Panc1 (cell line): ENCODE measurements at regions not wholly inside any gene's neighbourhood (a gene's known extent, or its start where the extent isn't known, plus 50 kb on each side); places are given as distances from the start of the nearest gene placed in this dataset.

ENCODE experiments used
- ATAC-seq: fragments of 200-7000 bp; cut with Tn5 transposase; 2 replicates; pipeline ENCODE4 v1.9.1; 2020; ENCODE audit warnings: mild to moderate bottlenecking, moderate library complexity
- BruUV-seq: library from RNA; stranded (reverse); fragments of 400-500 nt; replicated peaks from 2 replicates; lab custom pipeline; 2021; lab: Mats Ljungman, UMichigan
- CTCF ChIA-PET: fragments of 300-600 bp; sonication (Branson Sonifier 250); formaldehyde crosslinking; loops from one replicate; lab custom pipeline; 2022; ENCODE audit warnings: antibody characterized with exemption; lab: Charles Lee
- POLR2A ChIA-PET: fragments of 300-600 bp; sonication (Branson Sonifier 250); formaldehyde crosslinking; loops from one replicate; lab custom pipeline; 2022; ENCODE audit warnings: antibody characterized with exemption; lab: Charles Lee
- DNase-seq: peaks from one replicate; pipeline ENCODE4 v3.0.0-alpha.2; 2010; ENCODE audit warnings: low read depth, low spot score
- H3K27ac ChIP-seq: 2 replicates; pipeline ENCODE4 v1.5.1; 2011; ENCODE audit warnings: mild to moderate bottlenecking, low read length, inconsistent platforms
- H3K27me3 ChIP-seq: fragments of 200-500 bp; sonication (Bioruptor generic); 2 replicates; pipeline ENCODE4 v1.6.0; 2014; ENCODE audit warnings: low read length, inconsistent platforms; ENCODE audit not compliant: control insufficient read depth, insufficient read depth
- H3K36me3 ChIP-seq: fragments of 200-500 bp; sonication (Bioruptor generic); 2 replicates; pipeline ENCODE4 v1.5.1; 2014; ENCODE audit warnings: inconsistent platforms, mild to moderate bottlenecking, low read length, moderate library complexity; ENCODE audit not compliant: control insufficient read depth, insufficient read depth
- H3K4me1 ChIP-seq: 2 replicates; pipeline ENCODE4 v1.5.1; 2011; ENCODE audit warnings: inconsistent platforms, mild to moderate bottlenecking, low read length, moderate library complexity; ENCODE audit not compliant: control insufficient read depth, insufficient read depth
- H3K4me3 ChIP-seq, 2 experiments: 2 replicates each; pipeline ENCODE4 v1.5.1; 2011 to 2012; ENCODE audit warnings: low read depth in 2 of 2, low read length in 2 of 2, mild to moderate bottlenecking in 2 of 2, inconsistent platforms in 1 of 2, moderate library complexity in 1 of 2
- H3K9me3 ChIP-seq: fragments of 200-500 bp; sonication (Bioruptor generic); 2 replicates; pipeline ENCODE4 v1.5.1; 2014; ENCODE audit warnings: low read depth, mild to moderate bottlenecking, inconsistent platforms, low read length, moderate library complexity; ENCODE audit not compliant: control insufficient read depth, insufficient read depth
- CTCF ChIP-seq: fragments of 450-650 bp; IDR thresholded peaks from 2 replicates; pipeline ENCODE4 v1.5.1; 2017; ENCODE audit warnings: mild to moderate bottlenecking
- POLR2AphosphoS5 ChIP-seq: IDR thresholded peaks from 2 replicates; pipeline ENCODE4 v1.6.1; 2012; ENCODE audit warnings: mild to moderate bottlenecking, low read depth, low read length, moderate library complexity
- REST ChIP-seq, 2 experiments: IDR thresholded peaks; 2 replicates each; pipeline ENCODE4 v1.6.1; 2011 to 2012; ENCODE audit warnings: low read depth in 2 of 2, control low read depth in 1 of 2, low read length in 1 of 2, mild to moderate bottlenecking in 1 of 2, moderate library complexity in 1 of 2; ENCODE audit not compliant: insufficient read depth in 1 of 2
- SIN3A ChIP-seq: IDR thresholded peaks from 2 replicates; pipeline ENCODE4 v1.6.1; 2012; ENCODE audit warnings: low read depth, mild to moderate bottlenecking, low read length, moderate library complexity, borderline replicate concordance; ENCODE audit not compliant: insufficient read depth
- TCF7L2 ChIP-seq: IDR thresholded peaks from 2 replicates; pipeline ENCODE4 v1.6.1; 2011; ENCODE audit warnings: mild to moderate bottlenecking, low read depth, low read length, inconsistent platforms
- in situ Hi-C: cut with HindIII; loops from 2 replicates; pipeline ENCODE4 v1.10.0; 2016; ENCODE audit warnings: low sequenced_read_pairs, low pct_unique_long_range_greater_than_20kb
- intact Hi-C: fragments of 100-400 bp; cut with micrococcal nuclease; formaldehyde crosslinking; loops from one replicate; pipeline ENCODE4 v1.10.0; 2022; ENCODE audit not compliant: unreplicated experiment

GRCh38 chr7:124552217-124552616, 213.4 kb downstream of the GPR37 start:
- no peak for ATAC-seq
- no peak for DNase-seq
- intact Hi-C loops (no loop called here), in situ Hi-C loops (no loop called here)
- ChIA-PET POLR2A (no interaction called here), CTCF (no interaction called here)
- H3K27me3 ChIP-seq = no peaks in the 10 kb centered on the region
- H3K36me3 ChIP-seq = no peaks in the 10 kb centered on the region
- H3K27ac ChIP-seq = no peak overlapping the region
- BruUV-seq = no TSS peak
- H3K4me3 ChIP-seq = no peak overlapping the region
- H3K4me1 ChIP-seq = no peaks in the 10 kb centered on the region
- no peaks in the 10 kb centered on the region for H3K9me3 ChIP-seq
- TF ChIP-seq SIN3A (no peak), TCF7L2 (no peak), REST (IDR thresholded peaks at IDR 0.05; ENCODE audit: insufficient read depth in 1 of 2, low read depth in 2 of 2, low read length in 1 of 2) (no peak)

GRCh38 chr7:124550036-124550435, 215.6 kb downstream of the GPR37 start:
- no peaks in the 10 kb centered on the region for H3K27me3 ChIP-seq
- ChIA-PET CTCF (no interaction called here), POLR2A (no interaction called here)
- H3K36me3 ChIP-seq = no peaks in the 10 kb centered on the region
- H3K4me3 ChIP-seq = no peak overlapping the region
- intact Hi-C loops = no loop called here
- no TSS peak for BruUV-seq
- H3K27ac ChIP-seq = no peak overlapping the region
- TF ChIP-seq CTCF (no peak), TCF7L2 (no peak), POLR2AphosphoS5 (no peak)
- no peaks in the 10 kb centered on the region for H3K4me1 ChIP-seq
- H3K9me3 ChIP-seq = no peaks in the 10 kb centered on the region
- DNase-seq (no peak), ATAC-seq (no peak)
- in situ Hi-C loops = no loop called here

GRCh38 chr7:124542476-124542875, 223.1 kb downstream of the GPR37 start:
- CTCF ChIA-PET = no interaction called here
- no TSS peak for BruUV-seq
- H3K4me1 ChIP-seq = no peaks in the 10 kb centered on the region
- POLR2A ChIA-PET = no interaction called here
- 0 out of 2 replicates have a peak, but pooled peaks cover 5% of the 10 kb centered on the region for H3K9me3 ChIP-seq
- no peak for DNase-seq
- H3K27ac ChIP-seq = no peak overlapping the region
- H3K36me3 ChIP-seq = no peaks in the 10 kb centered on the region
- no peak overlapping the region for H3K4me3 ChIP-seq
- in situ Hi-C loops (no loop called here), intact Hi-C loops (no loop called here)
- no peak for TF ChIP-seq POLR2AphosphoS5
- ATAC-seq = no peak
- H3K27me3 ChIP-seq = no peaks in the 10 kb centered on the region
